ENCODE measurements at regions not wholly inside any gene's neighbourhood (a gene's known extent, or its start where the extent isn't known, plus 50 kb on each side); places are given as distances from the start of the nearest gene placed in this dataset.

- no peak for TF ChIP-seq POLR2A (IDR thresholded peaks at IDR 0.05)
- no peak for TF ChIP-seq CTCF (IDR thresholded peaks at IDR 0.05)
Observed at GRCh38 chr1:4341421-4341820, 313.0 kb upstream of the AJAP1 start.
